Epithelial cell of esophagus (primary cell): ENCODE measurements at regions not wholly inside any gene's neighbourhood (a gene's known extent, or its start where the extent isn't known, plus 50 kb on each side); places are given as distances from the start of the nearest gene placed in this dataset.
A peak's percentile ranks its signal among the peaks of the same experiment; 100 is the strongest.

Experiments
- DNase-seq: peaks from one replicate; pipeline ENCODE4 v3.0.0; 2010; ENCODE audit warnings: low read depth
- H3K4me3 ChIP-seq: 2 replicates; pipeline ENCODE4 v1.5.1; 2011; ENCODE audit warnings: mild to moderate bottlenecking, low read length, control low read depth
- TF ChIP-seq, protein P1 (sequence below): IDR thresholded peaks from 2 replicates; pipeline ENCODE4 v1.5.1; 2011; ENCODE audit warnings: low read depth, mild to moderate bottlenecking, low read length, control low read depth, inconsistent platforms; ENCODE audit not compliant: insufficient read depth; ENCODE audit errors: missing control alignments

GRCh38 chr2:64207573-64207972 lies 63.4 kb upstream of the PELI1 start:
- H3K4me3 ChIP-seq: no peak overlapping the region
- DNase-seq: no peak
- TF ChIP-seq, protein P1, sequence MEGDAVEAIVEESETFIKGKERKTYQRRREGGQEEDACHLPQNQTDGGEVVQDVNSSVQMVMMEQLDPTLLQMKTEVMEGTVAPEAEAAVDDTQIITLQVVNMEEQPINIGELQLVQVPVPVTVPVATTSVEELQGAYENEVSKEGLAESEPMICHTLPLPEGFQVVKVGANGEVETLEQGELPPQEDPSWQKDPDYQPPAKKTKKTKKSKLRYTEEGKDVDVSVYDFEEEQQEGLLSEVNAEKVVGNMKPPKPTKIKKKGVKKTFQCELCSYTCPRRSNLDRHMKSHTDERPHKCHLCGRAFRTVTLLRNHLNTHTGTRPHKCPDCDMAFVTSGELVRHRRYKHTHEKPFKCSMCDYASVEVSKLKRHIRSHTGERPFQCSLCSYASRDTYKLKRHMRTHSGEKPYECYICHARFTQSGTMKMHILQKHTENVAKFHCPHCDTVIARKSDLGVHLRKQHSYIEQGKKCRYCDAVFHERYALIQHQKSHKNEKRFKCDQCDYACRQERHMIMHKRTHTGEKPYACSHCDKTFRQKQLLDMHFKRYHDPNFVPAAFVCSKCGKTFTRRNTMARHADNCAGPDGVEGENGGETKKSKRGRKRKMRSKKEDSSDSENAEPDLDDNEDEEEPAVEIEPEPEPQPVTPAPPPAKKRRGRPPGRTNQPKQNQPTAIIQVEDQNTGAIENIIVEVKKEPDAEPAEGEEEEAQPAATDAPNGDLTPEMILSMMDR: no peak

DNA sequence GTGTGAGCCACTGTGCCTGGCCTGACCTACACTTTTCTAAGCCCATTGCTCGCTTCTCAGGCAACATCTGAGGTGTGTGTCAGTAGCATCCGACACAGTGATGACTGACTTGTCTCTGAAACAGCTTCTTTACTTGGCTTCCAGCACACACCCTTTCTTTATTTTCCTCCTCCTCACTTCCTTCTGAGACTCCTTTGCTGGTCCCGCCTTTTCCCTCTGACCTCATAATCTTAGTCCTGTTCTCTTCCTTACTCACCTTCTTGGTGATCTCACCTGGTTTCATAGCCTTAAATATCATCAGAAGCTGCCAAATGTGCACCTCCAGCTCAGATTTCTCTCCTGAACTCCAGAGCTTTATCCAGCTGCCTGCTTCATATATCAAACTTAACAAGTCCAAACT lies 66.6 kb upstream of the PELI1 start:
- TF ChIP-seq, protein P1: no peak
- DNase-seq: peak; percentile 99
- no peak overlapping the region for H3K4me3 ChIP-seq

DNA sequence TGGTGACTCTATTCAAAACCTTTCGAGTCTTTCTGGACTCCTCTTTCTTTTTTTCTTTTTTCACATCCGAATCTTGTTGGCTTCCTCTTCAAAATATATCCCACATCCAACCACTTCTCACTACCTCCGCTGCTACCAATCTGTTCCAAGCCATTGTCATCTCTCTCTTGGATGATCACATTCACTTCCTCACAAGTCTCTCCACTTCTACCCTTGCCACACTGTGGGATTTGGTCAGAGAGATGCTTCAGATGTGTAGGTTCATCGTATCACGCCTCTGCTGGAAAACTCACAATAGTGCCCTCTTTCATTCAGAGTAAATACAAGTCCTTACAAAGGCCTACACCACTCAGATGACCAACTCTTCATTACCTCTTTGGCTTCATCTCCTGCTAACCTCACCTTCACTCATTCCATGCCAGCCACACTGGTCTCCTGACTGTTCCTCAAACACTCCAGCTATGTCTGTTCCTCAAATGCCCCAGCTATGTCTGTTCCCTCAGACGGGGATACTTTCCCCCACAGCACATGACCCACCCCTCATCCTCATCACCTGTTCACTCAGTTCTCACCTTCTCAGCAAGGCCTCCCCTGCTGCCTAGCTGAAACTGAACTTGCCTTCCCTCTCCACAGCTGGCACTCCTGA lies 67.2 kb upstream of the PELI1 start:
- no peak for DNase-seq
- no peak overlapping the region for H3K4me3 ChIP-seq
- TF ChIP-seq, protein P1: no peak

GRCh38 chr2:64212346-64212745 lies 68.1 kb upstream of the PELI1 start:
- H3K4me3 ChIP-seq: no peak overlapping the region
- TF ChIP-seq, protein P1: no peak
- peak; percentile 91 for DNase-seq

- no peak overlapping the region for H3K4me3 ChIP-seq
- DNase-seq: peak; percentile 66
- TF ChIP-seq, protein P1: no peak
These were observed 68.6 kb upstream of the PELI1 start for GRCh38 chr2:64212801-64213321.

DNA sequence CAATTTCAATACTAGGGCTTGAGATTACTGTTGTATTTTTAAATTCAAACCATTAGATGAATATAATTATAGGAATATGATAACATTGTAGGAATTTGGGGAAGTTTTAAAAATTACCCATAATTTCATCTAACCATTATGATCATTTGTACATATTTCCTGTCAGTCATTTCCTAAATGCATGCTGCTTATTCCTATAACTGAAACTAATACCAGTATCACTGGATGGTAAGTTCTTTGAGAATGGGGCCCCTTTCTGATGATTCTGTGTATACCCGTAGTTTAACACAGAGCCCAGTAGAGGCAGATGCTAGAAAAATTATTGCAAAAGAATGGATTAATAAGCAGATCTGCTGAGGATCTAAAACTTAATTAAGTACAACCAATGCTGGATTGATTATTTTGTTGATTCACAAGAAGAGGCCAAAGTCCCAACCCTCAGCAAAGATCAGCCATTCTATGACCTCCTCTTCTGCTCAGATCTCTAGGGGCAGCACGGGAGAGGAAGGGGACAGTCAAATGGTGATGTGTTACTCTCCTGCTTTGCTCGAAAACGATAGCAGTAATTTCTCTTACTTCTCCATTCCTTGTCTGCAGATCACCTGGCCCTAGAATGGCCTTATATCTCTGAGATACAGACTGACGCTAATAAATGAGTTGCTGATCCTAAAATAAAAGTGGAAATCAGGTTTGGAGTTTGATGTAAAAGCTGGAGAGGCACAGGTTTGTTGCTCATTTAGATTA lies 69.5 kb upstream of the PELI1 start:
- no peak overlapping the region for H3K4me3 ChIP-seq
- DNase-seq: no peak
- TF ChIP-seq, protein P1: no peak
